Suprapubic skin (tissue), 4 donors: ENCODE measurements at regions not wholly inside any gene's neighbourhood (a gene's known extent, or its start where the extent isn't known, plus 50 kb on each side); places are given as distances from the start of the nearest gene placed in this dataset.

ENCODE experiments used
- DNase-seq, 2 donors: peaks; one replicate each; pipeline ENCODE4 v3.0.0-alpha.2; 2019; ENCODE audit warnings: low spot score in 2 of 2
- H3K27ac ChIP-seq: fragments of 200-600 bp; sonication (generic); one replicate; pipeline ENCODE4 v1.5.1; 2019
- H3K27me3 ChIP-seq: fragments of 200-600 bp; sonication (generic); one replicate; pipeline ENCODE4 v1.5.1; 2019
- H3K36me3 ChIP-seq: fragments of 200-600 bp; sonication (generic); one replicate; pipeline ENCODE4 v1.5.1; 2019
- H3K4me1 ChIP-seq: fragments of 200-600 bp; sonication (generic); one replicate; pipeline ENCODE4 v1.5.1; 2019
- H3K4me3 ChIP-seq: fragments of 200-600 bp; sonication (generic); one replicate; pipeline ENCODE4 v1.5.1; 2019; ENCODE audit warnings: mild to moderate bottlenecking
- H3K9me3 ChIP-seq: fragments of 200-600 bp; sonication (generic); one replicate; pipeline ENCODE4 v1.5.1; 2019
- CTCF ChIP-seq, 2 donors: fragments of 200-600 bp in 1 of 2; fragments of 450-650 bp in 1 of 2; sonication (generic) in 1 of 2; IDR thresholded peaks; one replicate each; pipeline ENCODE4 v1.5.1; 2016 to 2019; ENCODE audit warnings: antibody characterized with exemption in 2 of 2, mild to moderate bottlenecking in 1 of 2, moderate library complexity in 1 of 2
- WGBS: methylation state at CpG from one replicate; pipeline ENCODE4 v1.1.5; 2018; 5-methylcytosine and 5-hydroxymethylcytosine counted together

GRCh38 chr22:42180349-42180842 lies 49.8 kb upstream of the CYP2D6 start:
- no peaks in the 10 kb centered on the region for H3K27me3 ChIP-seq
- no peak for DNase-seq
- H3K27ac ChIP-seq, result peak overlapping the region; percentile 44
- H3K9me3 ChIP-seq, result no peaks in the 10 kb centered on the region
- TF ChIP-seq CTCF (IDR thresholded peaks at IDR 0.05), result no peak
- WGBS, result 26% methylated on average over 6 of the region's 6 CpGs
- H3K36me3 ChIP-seq, result peaks cover 4% of the 10 kb centered on the region
- no peak overlapping the region for H3K4me3 ChIP-seq
- H3K4me1 ChIP-seq, result peaks cover 19% of the 10 kb centered on the region
